ENCODE measurements at regions not wholly inside any gene's neighbourhood (a gene's known extent, or its start where the extent isn't known, plus 50 kb on each side); places are given as distances from the start of the nearest gene placed in this dataset.

DNA sequence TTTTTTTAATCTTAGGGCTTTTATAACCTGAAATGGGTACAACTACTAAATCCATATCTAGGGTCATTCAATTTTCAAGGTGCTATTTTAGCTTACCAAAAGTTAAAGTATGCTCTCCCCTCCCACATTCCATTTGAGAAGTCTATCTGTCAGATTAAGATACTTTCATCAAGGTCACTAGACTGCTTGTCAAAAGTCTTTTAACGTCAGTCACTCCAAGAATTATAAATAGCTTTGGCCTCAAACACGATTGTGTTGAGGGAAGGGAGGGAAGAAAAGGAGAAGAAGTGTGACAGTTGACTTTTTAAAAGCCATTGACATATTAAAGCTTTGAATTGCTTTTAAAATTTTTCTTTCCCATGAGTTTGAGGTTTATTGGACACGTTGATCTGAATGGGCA lies 175.8 kb downstream of the PTGER3 start (continued):
- TF ChIP-seq, protein P1, sequence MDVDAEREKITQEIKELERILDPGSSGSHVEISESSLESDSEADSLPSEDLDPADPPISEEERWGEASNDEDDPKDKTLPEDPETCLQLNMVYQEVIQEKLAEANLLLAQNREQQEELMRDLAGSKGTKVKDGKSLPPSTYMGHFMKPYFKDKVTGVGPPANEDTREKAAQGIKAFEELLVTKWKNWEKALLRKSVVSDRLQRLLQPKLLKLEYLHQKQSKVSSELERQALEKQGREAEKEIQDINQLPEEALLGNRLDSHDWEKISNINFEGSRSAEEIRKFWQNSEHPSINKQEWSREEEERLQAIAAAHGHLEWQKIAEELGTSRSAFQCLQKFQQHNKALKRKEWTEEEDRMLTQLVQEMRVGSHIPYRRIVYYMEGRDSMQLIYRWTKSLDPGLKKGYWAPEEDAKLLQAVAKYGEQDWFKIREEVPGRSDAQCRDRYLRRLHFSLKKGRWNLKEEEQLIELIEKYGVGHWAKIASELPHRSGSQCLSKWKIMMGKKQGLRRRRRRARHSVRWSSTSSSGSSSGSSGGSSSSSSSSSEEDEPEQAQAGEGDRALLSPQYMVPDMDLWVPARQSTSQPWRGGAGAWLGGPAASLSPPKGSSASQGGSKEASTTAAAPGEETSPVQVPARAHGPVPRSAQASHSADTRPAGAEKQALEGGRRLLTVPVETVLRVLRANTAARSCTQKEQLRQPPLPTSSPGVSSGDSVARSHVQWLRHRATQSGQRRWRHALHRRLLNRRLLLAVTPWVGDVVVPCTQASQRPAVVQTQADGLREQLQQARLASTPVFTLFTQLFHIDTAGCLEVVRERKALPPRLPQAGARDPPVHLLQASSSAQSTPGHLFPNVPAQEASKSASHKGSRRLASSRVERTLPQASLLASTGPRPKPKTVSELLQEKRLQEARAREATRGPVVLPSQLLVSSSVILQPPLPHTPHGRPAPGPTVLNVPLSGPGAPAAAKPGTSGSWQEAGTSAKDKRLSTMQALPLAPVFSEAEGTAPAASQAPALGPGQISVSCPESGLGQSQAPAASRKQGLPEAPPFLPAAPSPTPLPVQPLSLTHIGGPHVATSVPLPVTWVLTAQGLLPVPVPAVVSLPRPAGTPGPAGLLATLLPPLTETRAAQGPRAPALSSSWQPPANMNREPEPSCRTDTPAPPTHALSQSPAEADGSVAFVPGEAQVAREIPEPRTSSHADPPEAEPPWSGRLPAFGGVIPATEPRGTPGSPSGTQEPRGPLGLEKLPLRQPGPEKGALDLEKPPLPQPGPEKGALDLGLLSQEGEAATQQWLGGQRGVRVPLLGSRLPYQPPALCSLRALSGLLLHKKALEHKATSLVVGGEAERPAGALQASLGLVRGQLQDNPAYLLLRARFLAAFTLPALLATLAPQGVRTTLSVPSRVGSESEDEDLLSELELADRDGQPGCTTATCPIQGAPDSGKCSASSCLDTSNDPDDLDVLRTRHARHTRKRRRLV (CRISPR knock-in tag; IDR thresholded peaks at IDR 0.05), result no peak
- TF ChIP-seq, protein P2, sequence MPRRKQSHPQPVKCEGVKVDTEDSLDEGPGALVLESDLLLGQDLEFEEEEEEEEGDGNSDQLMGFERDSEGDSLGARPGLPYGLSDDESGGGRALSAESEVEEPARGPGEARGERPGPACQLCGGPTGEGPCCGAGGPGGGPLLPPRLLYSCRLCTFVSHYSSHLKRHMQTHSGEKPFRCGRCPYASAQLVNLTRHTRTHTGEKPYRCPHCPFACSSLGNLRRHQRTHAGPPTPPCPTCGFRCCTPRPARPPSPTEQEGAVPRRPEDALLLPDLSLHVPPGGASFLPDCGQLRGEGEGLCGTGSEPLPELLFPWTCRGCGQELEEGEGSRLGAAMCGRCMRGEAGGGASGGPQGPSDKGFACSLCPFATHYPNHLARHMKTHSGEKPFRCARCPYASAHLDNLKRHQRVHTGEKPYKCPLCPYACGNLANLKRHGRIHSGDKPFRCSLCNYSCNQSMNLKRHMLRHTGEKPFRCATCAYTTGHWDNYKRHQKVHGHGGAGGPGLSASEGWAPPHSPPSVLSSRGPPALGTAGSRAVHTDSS (CRISPR knock-in tag; conservative IDR thresholded peaks at IDR 0.05), result no peak
- TF ChIP-seq ISX (CRISPR knock-in tag; conservative IDR thresholded peaks at IDR 0.05) (no peak), POLR2G (IDR thresholded peaks at IDR 0.05; ENCODE audit: low read depth, low read length) (no peak), ZNF761 (CRISPR knock-in tag; conservative IDR thresholded peaks at IDR 0.05) (no peak), ZNF737 (CRISPR knock-in tag; IDR thresholded peaks at IDR 0.05; ENCODE audit: borderline replicate concordance) (no peak), ZNF263 (CRISPR knock-in tag; IDR thresholded peaks at IDR 0.05) (no peak), HNRNPK (IDR thresholded peaks at IDR 0.05; ENCODE audit: low read depth, low read length, poor library complexity, severe bottlenecking) (no peak)
- TF ChIP-seq, protein P3, sequence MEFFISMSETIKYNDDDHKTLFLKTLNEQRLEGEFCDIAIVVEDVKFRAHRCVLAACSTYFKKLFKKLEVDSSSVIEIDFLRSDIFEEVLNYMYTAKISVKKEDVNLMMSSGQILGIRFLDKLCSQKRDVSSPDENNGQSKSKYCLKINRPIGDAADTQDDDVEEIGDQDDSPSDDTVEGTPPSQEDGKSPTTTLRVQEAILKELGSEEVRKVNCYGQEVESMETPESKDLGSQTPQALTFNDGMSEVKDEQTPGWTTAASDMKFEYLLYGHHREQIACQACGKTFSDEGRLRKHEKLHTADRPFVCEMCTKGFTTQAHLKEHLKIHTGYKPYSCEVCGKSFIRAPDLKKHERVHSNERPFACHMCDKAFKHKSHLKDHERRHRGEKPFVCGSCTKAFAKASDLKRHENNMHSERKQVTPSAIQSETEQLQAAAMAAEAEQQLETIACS (CRISPR knock-in tag; IDR thresholded peaks at IDR 0.05), result no peak
